ENCODE measurements at regions not wholly inside any gene's neighbourhood (a gene's known extent, or its start where the extent isn't known, plus 50 kb on each side); places are given as distances from the start of the nearest gene placed in this dataset.
"Not testable (repeated sequence)": the region's sequence is repeated elsewhere in the genome, so short reads cannot be mapped to it uniquely, and the experiment has no call there.

- not testable (repeated sequence) for TF ChIP-seq CTCF (IDR thresholded peaks at IDR 0.05; ENCODE audit: insufficient read depth, low read length, poor library complexity, severe bottlenecking); EZH2phosphoT487 (conservative IDR thresholded peaks at IDR 0.05; ENCODE audit: low read length)
These were observed 139.1 kb downstream of the SYT15 start for GRCh38 chr10:46718014-46718413.
